CD4-positive, alpha-beta T cell treated with Interleukin-12 subunit alpha and Interleukin-12 subunit beta, for 1 hour (primary cell): ENCODE measurements at regions not wholly inside any gene's neighbourhood (a gene's known extent, or its start where the extent isn't known, plus 50 kb on each side); places are given as distances from the start of the nearest gene placed in this dataset.
"Not testable (repeated sequence)": the region's sequence is repeated elsewhere in the genome, so short reads cannot be mapped to it uniquely, and the experiment has no call there.

Experiments
- DNase-seq: peaks from one replicate; pipeline ENCODE4 v3.0.0-alpha.2; 2020

GRCh38 chr9:82761027-82761426, 301.9 kb downstream of the RASEF start:
- DNase-seq: no peak

- no peak for DNase-seq
Measured at GRCh38 chr9:82761956-82762355, 301.0 kb downstream of the RASEF start.

- DNase-seq: no peak
Measured at GRCh38 chr9:82763656-82764055, 299.3 kb downstream of the RASEF start.

GRCh38 chr9:82764061-82764668, 298.8 kb downstream of the RASEF start:
- no peak for DNase-seq

GRCh38 chr9:82774707-82775231, 288.2 kb downstream of the RASEF start:
- not testable (repeated sequence) for DNase-seq

GRCh38 chr9:82776508-82776907, 286.4 kb downstream of the RASEF start:
- no peak for DNase-seq

GRCh38 chr9:82777366-82777765, 285.6 kb downstream of the RASEF start:
- no peak for DNase-seq

GRCh38 chr9:82778923-82779322, 284.0 kb downstream of the RASEF start:
- DNase-seq: not testable (repeated sequence)

GRCh38 chr9:82780017-82780416, 282.9 kb downstream of the RASEF start:
- DNase-seq: no peak

GRCh38 chr9:82781921-82782392, 281.0 kb downstream of the RASEF start:
- DNase-seq: no peak

- DNase-seq: no peak
Measured at GRCh38 chr9:82783045-82783444, 279.9 kb downstream of the RASEF start.

- DNase-seq: no peak
Measured at GRCh38 chr9:82784589-82784988, 278.4 kb downstream of the RASEF start.

- DNase-seq: no peak
Measured at GRCh38 chr9:82789155-82789824, 273.7 kb downstream of the RASEF start.

GRCh38 chr9:82790875-82791274, 272.1 kb downstream of the RASEF start:
- no peak for DNase-seq

GRCh38 chr9:82791692-82792091, 271.2 kb downstream of the RASEF start:
- DNase-seq: no peak

GRCh38 chr9:82797534-82797933, 265.4 kb downstream of the RASEF start:
- DNase-seq: no peak

GRCh38 chr9:82799286-82799685, 263.7 kb downstream of the RASEF start:
- no peak for DNase-seq

GRCh38 chr9:82805027-82805426, 257.9 kb downstream of the RASEF start:
- no peak for DNase-seq

GRCh38 chr9:82808478-82808877, 254.5 kb downstream of the RASEF start:
- DNase-seq: no peak

GRCh38 chr9:82810915-82811314, 252.0 kb downstream of the RASEF start:
- no peak for DNase-seq

- DNase-seq: no peak
Measured at GRCh38 chr9:82819260-82819659, 243.7 kb downstream of the RASEF start.

GRCh38 chr9:82820186-82820585, 242.8 kb downstream of the RASEF start:
- DNase-seq: no peak

GRCh38 chr9:82829818-82830217, 233.1 kb downstream of the RASEF start:
- DNase-seq: no peak

GRCh38 chr9:82865524-82865923, 197.4 kb downstream of the RASEF start:
- DNase-seq: no peak
